Liver (tissue), 8 donors: ENCODE measurements at regions not wholly inside any gene's neighbourhood (a gene's known extent, or its start where the extent isn't known, plus 50 kb on each side); places are given as distances from the start of the nearest gene placed in this dataset.

Source experiments
- DNase-seq: peaks from one replicate; pipeline ENCODE4 v3.0.0-alpha.2; 2017; ENCODE audit warnings: low spot score
- H3K27ac ChIP-seq, 2 donors: one replicate each; pipeline ENCODE4 v1.7.0; 2013; ENCODE audit warnings: inconsistent platforms in 2 of 2, low read length in 2 of 2, control low read depth in 1 of 2, low read depth in 1 of 2, mild to moderate bottlenecking in 1 of 2
- H3K27me3 ChIP-seq, 4 donors: one replicate each; pipeline versions ENCODE4 v1.6.1 to v1.7.0; 2013; ENCODE audit warnings: low read length in 3 of 4, inconsistent platforms in 1 of 4, mild to moderate bottlenecking in 1 of 4, moderate library complexity in 1 of 4; ENCODE audit not compliant: control insufficient read depth in 4 of 4, insufficient read depth in 4 of 4
- H3K36me3 ChIP-seq, 4 donors: one replicate each; pipeline versions ENCODE4 v1.6.1 to v1.7.0; 2013; ENCODE audit warnings: low read length in 3 of 4, mild to moderate bottlenecking in 3 of 4, low read depth in 1 of 4, moderate library complexity in 1 of 4; ENCODE audit not compliant: control insufficient read depth in 4 of 4, insufficient read depth in 3 of 4
- H3K4me1 ChIP-seq, 4 donors: one replicate each; pipeline versions ENCODE4 v1.6.1 to v1.7.0; 2013; ENCODE audit warnings: low read length in 3 of 4, mild to moderate bottlenecking in 3 of 4, moderate library complexity in 1 of 4; ENCODE audit not compliant: control insufficient read depth in 4 of 4, insufficient read depth in 4 of 4
- H3K4me3 ChIP-seq, 3 donors: one replicate each; pipeline versions ENCODE4 v1.6.1 to v1.7.0; 2013; ENCODE audit warnings: low read length in 3 of 3, control low read depth in 1 of 3, low read depth in 1 of 3, mild to moderate bottlenecking in 1 of 3
- H3K9ac ChIP-seq, 2 donors: one replicate each; pipeline ENCODE4 v1.7.0; 2013; ENCODE audit warnings: low read length in 2 of 2, mild to moderate bottlenecking in 2 of 2, moderate library complexity in 2 of 2, control low read depth in 1 of 2, low read depth in 1 of 2
- H3K9me3 ChIP-seq, 4 donors: one replicate each; pipeline versions ENCODE4 v1.6.1 to v1.7.0; 2013; ENCODE audit warnings: low read length in 3 of 4; ENCODE audit not compliant: control insufficient read depth in 4 of 4
- ATF3 ChIP-seq: IDR thresholded peaks from 2 replicates; pipeline ENCODE4 v1.6.1; 2016; ENCODE audit warnings: antibody characterized with exemption
- CTCF ChIP-seq: fragments of 150-350 bp; IDR thresholded peaks from 2 replicates; pipeline ENCODE4 v1.5.1; 2017; ENCODE audit warnings: improper control_type of control experiment, low read depth, low read length; ENCODE audit not compliant: missing input control
- EGR1 ChIP-seq, 2 donors: IDR thresholded peaks; 2 replicates each; pipeline ENCODE4 v1.6.1; 2016 to 2018; ENCODE audit warnings: antibody characterized with exemption in 2 of 2, low read depth in 2 of 2
- FOXA1 ChIP-seq: IDR thresholded peaks from 2 replicates; pipeline ENCODE4 v1.6.1; 2016; ENCODE audit warnings: antibody characterized with exemption
- FOXA2 ChIP-seq: IDR thresholded peaks from 2 replicates; pipeline ENCODE4 v1.6.1; 2016; ENCODE audit warnings: antibody characterized with exemption
- GABPA ChIP-seq, 2 donors: IDR thresholded peaks in 1 of 2; conservative IDR thresholded peaks in 1 of 2; 2 replicates each; pipeline ENCODE4 v1.6.1; 2016; ENCODE audit warnings: antibody characterized with exemption in 2 of 2, mild to moderate bottlenecking in 1 of 2, moderate library complexity in 1 of 2
- HNF4A ChIP-seq, 2 donors: conservative IDR thresholded peaks; 2 replicates each; pipeline ENCODE4 v1.6.1; 2016; ENCODE audit warnings: antibody characterized with exemption in 2 of 2, mild to moderate bottlenecking in 2 of 2
- HNF4G ChIP-seq: IDR thresholded peaks from 2 replicates; pipeline ENCODE4 v1.6.1; 2016; ENCODE audit warnings: antibody characterized with exemption
- RAD21 ChIP-seq, 2 donors: IDR thresholded peaks; 2 replicates each; pipeline ENCODE4 v1.6.1; 2016; ENCODE audit warnings: antibody characterized with exemption in 2 of 2, mild to moderate bottlenecking in 2 of 2
- REST ChIP-seq: IDR thresholded peaks from 2 replicates; pipeline ENCODE4 v1.6.1; 2016; ENCODE audit warnings: antibody characterized with exemption, mild to moderate bottlenecking
- RXRA ChIP-seq, 2 donors: IDR thresholded peaks; 2 replicates each; pipeline ENCODE4 v1.6.1; 2017 to 2018; ENCODE audit warnings: antibody characterized with exemption in 2 of 2, mild to moderate bottlenecking in 1 of 2
- SP1 ChIP-seq: IDR thresholded peaks from 2 replicates; pipeline ENCODE4 v1.6.1; 2018; ENCODE audit warnings: antibody characterized with exemption, mild to moderate bottlenecking
- TAF1 ChIP-seq: conservative IDR thresholded peaks from 2 replicates; pipeline ENCODE4 v1.6.1; 2016; ENCODE audit warnings: antibody characterized with exemption, mild to moderate bottlenecking
- YY1 ChIP-seq: IDR thresholded peaks from 2 replicates; pipeline ENCODE4 v1.6.1; 2016; ENCODE audit warnings: antibody characterized with exemption, mild to moderate bottlenecking
- ZBTB33 ChIP-seq: IDR thresholded peaks from 2 replicates; pipeline ENCODE4 v1.6.1; 2016; ENCODE audit warnings: antibody characterized with exemption
- WGBS: extraction: QIAGEN DNeasy Blood & Tissue Kit; methylation state at CpG from one replicate; pipeline ENCODE4 v1.1.7; 2013; 5-methylcytosine and 5-hydroxymethylcytosine counted together
- donor health status: healthy.
- donor health status: healthy.
- donor health status: healthy.
- donor health status: healthy.
- donor health status: healthy.

GRCh38 chr9:23502004-23502403, 324.0 kb downstream of the ELAVL2 start:
- 91% methylated on average over 1 of the region's 1 CpG for WGBS
- DNase-seq = no peak
- Histone ChIP-seq H3K27ac (no peak overlapping the region), H3K27me3 (no peaks in the 10 kb centered on the region), H3K36me3 (no peaks in the 10 kb centered on the region), H3K9me3 (peaks cover 0 to 2% (median 0%) of the 10 kb centered on the region in 4 donors), H3K4me1 (no peaks in the 10 kb centered on the region), H3K4me3 (no peak overlapping the region), H3K9ac (no peak overlapping the region)
- TF ChIP-seq EGR1 (IDR thresholded peaks at IDR 0.05; ENCODE audit: low read depth in 2 of 2) (no peak), HNF4A (conservative IDR thresholded peaks at IDR 0.05) (no peak), HNF4G (no peak), TAF1 (no peak), ATF3 (no peak), YY1 (no peak), CTCF (no peak), GABPA (IDR thresholded peaks at IDR 0.05 in 1 of 2, conservative IDR thresholded peaks at IDR 0.05 in 1 of 2) (no peak), RAD21 (IDR thresholded peaks at IDR 0.05) (no peak), ZBTB33 (no peak), RXRA (IDR thresholded peaks at IDR 0.05) (no peak), REST (no peak), FOXA2 (no peak)

- WGBS = 80% methylated on average over 3 of the region's 3 CpGs
- TF ChIP-seq SP1 (no peak), ZBTB33 (no peak), HNF4A (conservative IDR thresholded peaks at IDR 0.05) (no peak), CTCF (no peak), YY1 (no peak), EGR1 (IDR thresholded peaks at IDR 0.05; ENCODE audit: low read depth in 2 of 2) (no peak), ATF3 (no peak), TAF1 (no peak), FOXA1 (no peak), GABPA (IDR thresholded peaks at IDR 0.05 in 1 of 2, conservative IDR thresholded peaks at IDR 0.05 in 1 of 2) (no peak)
Measured at GRCh38 chr9:23522952-23523351, 303.1 kb downstream of the ELAVL2 start.

More at GRCh38 chr9:23522952-23523351, 303.1 kb downstream of the ELAVL2 start:
- DNase-seq = no peak
- Histone ChIP-seq H3K27me3 (no peaks in the 10 kb centered on the region), H3K4me3 (no peak overlapping the region), H3K9ac (no peak overlapping the region), H3K36me3 (no peaks in the 10 kb centered on the region), H3K4me1 (no peaks in the 10 kb centered on the region), H3K27ac (no peak overlapping the region), H3K9me3 (peaks cover 0 to 2% (median 0%) of the 10 kb centered on the region in 4 donors)
